Stimulated activated naive CD4-positive, alpha-beta T cell (primary cell): ENCODE measurements at regions not wholly inside any gene's neighbourhood (a gene's known extent, or its start where the extent isn't known, plus 50 kb on each side); places are given as distances from the start of the nearest gene placed in this dataset.
"Not testable (repeated sequence)": the region's sequence is repeated elsewhere in the genome, so short reads cannot be mapped to it uniquely, and the experiment has no call there.

ENCODE experiments used
- DNase-seq, 6 experiments: peaks; one replicate each; lab custom pipeline; 2025; lab: John Stamatoyannopoulos, UW

GRCh38 chr2:136282251-136282650 is 164.3 kb upstream of the CXCR4 start:
- no peak for DNase-seq

GRCh38 chr2:136281281-136282114 is 163.5 kb upstream of the CXCR4 start:
- peak; percentile 45 to 61 (median 51) for DNase-seq

GRCh38 chr2:136266346-136266745 is 148.4 kb upstream of the CXCR4 start:
- DNase-seq: not testable (repeated sequence)

GRCh38 chr2:136259551-136259950 is 141.6 kb upstream of the CXCR4 start:
- DNase-seq: no peak

GRCh38 chr2:136257893-136258292 is 139.9 kb upstream of the CXCR4 start:
- no peak for DNase-seq

- DNase-seq: peak in 2 of 6 experiments; percentile 3 to 18
Observed at GRCh38 chr2:136255648-136256461, 137.9 kb upstream of the CXCR4 start.

- DNase-seq: no peak
Observed at GRCh38 chr2:136255127-136255526, 137.2 kb upstream of the CXCR4 start.

- no peak for DNase-seq
Observed at GRCh38 chr2:136254681-136255080, 136.7 kb upstream of the CXCR4 start.

GRCh38 chr2:136253288-136254004 is 135.5 kb upstream of the CXCR4 start:
- no peak for DNase-seq

- no peak for DNase-seq
Observed at GRCh38 chr2:136251885-136252585, 134.1 kb upstream of the CXCR4 start.

GRCh38 chr2:136251197-136251884 is 133.4 kb upstream of the CXCR4 start:
- no peak for DNase-seq

- no peak for DNase-seq
Observed at GRCh38 chr2:136250131-136250530, 132.2 kb upstream of the CXCR4 start.

- DNase-seq: no peak
Observed at GRCh38 chr2:136248907-136249306, 131.0 kb upstream of the CXCR4 start.

GRCh38 chr2:136248242-136248641 is 130.3 kb upstream of the CXCR4 start:
- DNase-seq: no peak

GRCh38 chr2:136247204-136247950 is 129.4 kb upstream of the CXCR4 start:
- DNase-seq: no peak

GRCh38 chr2:136246086-136246669 is 128.2 kb upstream of the CXCR4 start:
- no peak for DNase-seq

- no peak for DNase-seq
Observed at GRCh38 chr2:136245211-136245610, 127.3 kb upstream of the CXCR4 start.

GRCh38 chr2:136244536-136244885 is 126.6 kb upstream of the CXCR4 start:
- no peak for DNase-seq

- no peak for DNase-seq
Observed at GRCh38 chr2:136243638-136244535, 125.9 kb upstream of the CXCR4 start.
